ENCODE measurements at regions not wholly inside any gene's neighbourhood (a gene's known extent, or its start where the extent isn't known, plus 50 kb on each side); places are given as distances from the start of the nearest gene placed in this dataset.
A peak's percentile ranks its signal among the peaks of the same experiment; 100 is the strongest.

DNA sequence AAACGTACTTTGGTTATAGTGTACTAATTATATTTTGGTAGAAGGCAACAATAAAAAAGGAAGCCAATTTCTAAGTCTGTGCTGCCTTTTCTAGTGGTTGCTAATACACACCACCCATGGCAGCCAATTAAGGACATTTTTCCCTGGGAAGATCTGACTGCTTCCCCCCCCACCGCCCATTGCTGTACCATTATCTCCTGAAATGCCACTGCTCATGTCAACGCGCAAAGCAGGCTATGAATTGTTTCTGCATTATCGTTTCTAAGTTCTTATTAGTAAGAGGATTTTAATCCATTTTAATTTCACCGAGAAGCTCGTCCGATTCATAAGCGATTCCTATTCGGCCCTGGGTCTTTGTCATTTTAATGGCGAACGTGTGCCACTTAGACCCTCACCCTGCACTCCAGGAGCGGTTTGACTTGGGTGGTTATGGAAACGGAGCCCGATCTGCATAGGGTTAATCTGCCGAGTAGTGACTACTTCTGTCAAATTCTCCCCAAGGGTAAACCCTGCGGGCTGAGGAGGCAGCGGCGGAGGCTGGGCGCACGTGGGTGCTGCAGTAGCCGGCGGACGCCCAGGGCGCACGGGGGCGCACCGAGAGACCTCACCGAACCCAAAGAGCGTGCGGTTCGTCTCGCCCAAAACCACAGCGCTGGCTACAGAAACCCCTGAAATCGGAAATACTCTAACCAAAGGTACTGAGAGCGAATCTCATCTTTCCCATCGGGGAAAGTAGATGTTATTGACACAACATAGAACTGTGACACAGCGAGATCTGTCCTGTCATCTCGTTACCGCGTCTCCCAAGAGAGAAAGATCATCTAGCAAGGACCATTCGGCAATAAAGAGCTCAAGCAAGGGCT, 55.8 kb upstream of the SHC3 start:
- Histone ChIP-seq H3K27ac (no peak overlapping the region), H3K36me3 (no peaks in the 10 kb centered on the region), H3K4me3 (ENCODE audit: low read depth, low read length) (peak overlapping the region; percentile 43), H3K9me3 (ENCODE audit: severe bottlenecking) (no peaks in the 10 kb centered on the region), H3K27me3 (ENCODE audit: insufficient read depth, low read depth, severe bottlenecking) (no peaks in the 10 kb centered on the region)
- peak; percentile 39 for DNase-seq
- TF ChIP-seq, protein P1, sequence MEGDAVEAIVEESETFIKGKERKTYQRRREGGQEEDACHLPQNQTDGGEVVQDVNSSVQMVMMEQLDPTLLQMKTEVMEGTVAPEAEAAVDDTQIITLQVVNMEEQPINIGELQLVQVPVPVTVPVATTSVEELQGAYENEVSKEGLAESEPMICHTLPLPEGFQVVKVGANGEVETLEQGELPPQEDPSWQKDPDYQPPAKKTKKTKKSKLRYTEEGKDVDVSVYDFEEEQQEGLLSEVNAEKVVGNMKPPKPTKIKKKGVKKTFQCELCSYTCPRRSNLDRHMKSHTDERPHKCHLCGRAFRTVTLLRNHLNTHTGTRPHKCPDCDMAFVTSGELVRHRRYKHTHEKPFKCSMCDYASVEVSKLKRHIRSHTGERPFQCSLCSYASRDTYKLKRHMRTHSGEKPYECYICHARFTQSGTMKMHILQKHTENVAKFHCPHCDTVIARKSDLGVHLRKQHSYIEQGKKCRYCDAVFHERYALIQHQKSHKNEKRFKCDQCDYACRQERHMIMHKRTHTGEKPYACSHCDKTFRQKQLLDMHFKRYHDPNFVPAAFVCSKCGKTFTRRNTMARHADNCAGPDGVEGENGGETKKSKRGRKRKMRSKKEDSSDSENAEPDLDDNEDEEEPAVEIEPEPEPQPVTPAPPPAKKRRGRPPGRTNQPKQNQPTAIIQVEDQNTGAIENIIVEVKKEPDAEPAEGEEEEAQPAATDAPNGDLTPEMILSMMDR (IDR thresholded peaks at IDR 0.05; ENCODE audit: low read depth, low read length): peak; percentile 37; the same call in 1 of the 2 replicates

DNA sequence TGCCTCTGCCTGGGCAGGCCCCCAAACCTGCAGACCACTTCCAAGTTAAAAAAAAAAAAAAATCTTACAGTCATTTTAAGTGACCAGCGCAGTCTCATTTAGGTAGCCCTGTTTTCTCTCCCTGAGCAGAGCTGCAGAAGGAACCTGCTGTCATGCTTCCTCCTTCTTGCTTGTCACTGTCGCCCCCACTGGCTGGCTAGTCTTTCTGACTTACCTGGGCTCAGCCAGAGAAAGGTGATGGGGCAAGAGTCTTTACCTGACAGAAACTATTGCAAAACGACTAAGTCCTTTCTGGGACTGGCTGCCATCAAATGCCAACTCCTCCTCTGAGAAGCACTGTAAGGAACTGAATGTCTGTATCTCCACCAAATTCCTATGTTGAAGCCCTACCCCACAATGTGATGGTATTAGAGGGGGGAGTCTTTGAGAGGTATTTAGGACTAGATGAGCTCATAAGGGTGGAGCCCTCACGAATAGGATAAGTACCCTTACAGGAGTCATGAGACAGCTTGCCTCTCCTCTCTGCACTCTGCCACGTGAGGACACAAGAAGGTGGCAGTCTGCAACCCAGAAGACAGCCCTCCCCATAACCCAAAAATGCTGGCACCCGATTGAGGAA, 58.4 kb upstream of the SHC3 start:
- no peak overlapping the region for H3K27ac ChIP-seq
- H3K27me3 ChIP-seq (ENCODE audit: insufficient read depth, low read depth, severe bottlenecking): no peaks in the 10 kb centered on the region
- no peak overlapping the region for H3K4me3 ChIP-seq (ENCODE audit: low read depth, low read length)
- H3K36me3 ChIP-seq: no peaks in the 10 kb centered on the region
- no peak for DNase-seq
- TF ChIP-seq, protein P1 (IDR thresholded peaks at IDR 0.05; ENCODE audit: low read depth, low read length): 0 out of 2 replicates have a peak, but pooled peaks have one; percentile 15
- no peaks in the 10 kb centered on the region for H3K9me3 ChIP-seq (ENCODE audit: severe bottlenecking)

DNA sequence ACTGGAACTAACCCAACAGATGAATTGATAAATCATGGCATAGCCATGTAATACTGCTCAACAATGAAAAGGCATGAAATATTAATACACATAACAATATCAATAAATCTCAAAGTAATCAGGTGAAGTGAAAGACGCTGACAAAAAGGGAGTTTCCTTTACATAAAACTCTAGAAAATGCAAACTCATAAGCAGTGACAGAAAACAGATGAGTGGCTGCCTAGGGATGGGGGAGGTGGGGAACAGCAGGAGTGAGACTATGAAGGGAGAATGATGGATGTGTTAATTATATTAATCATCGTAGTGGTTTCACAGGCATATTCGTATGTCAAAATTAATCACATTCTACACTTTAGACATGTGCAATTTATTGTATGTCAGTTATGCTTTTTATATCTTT, 59.8 kb upstream of the SHC3 start:
- Histone ChIP-seq H3K36me3 (no peaks in the 10 kb centered on the region), H3K27ac (no peak overlapping the region), H3K9me3 (ENCODE audit: severe bottlenecking) (no peaks in the 10 kb centered on the region), H3K27me3 (ENCODE audit: insufficient read depth, low read depth, severe bottlenecking) (no peaks in the 10 kb centered on the region), H3K4me3 (ENCODE audit: low read depth, low read length) (no peak overlapping the region)
- TF ChIP-seq, protein P1 (IDR thresholded peaks at IDR 0.05; ENCODE audit: low read depth, low read length): no peak
- no peak for DNase-seq

GRCh38 chr9:89243296-89244061, 64.9 kb upstream of the SHC3 start:
- H3K4me3 ChIP-seq (ENCODE audit: low read depth, low read length): no peak overlapping the region

GRCh38 chr9:89246840-89247239, 64.2 kb upstream of the CKS2 start:
- Histone ChIP-seq H3K36me3 (no peaks in the 10 kb centered on the region), H3K27me3 (ENCODE audit: insufficient read depth, low read depth, severe bottlenecking) (no peaks in the 10 kb centered on the region), H3K9me3 (ENCODE audit: severe bottlenecking) (no peaks in the 10 kb centered on the region), H3K27ac (no peak overlapping the region), H3K4me3 (ENCODE audit: low read depth, low read length) (no peak overlapping the region)
- no peak for DNase-seq
- TF ChIP-seq, protein P1 (IDR thresholded peaks at IDR 0.05; ENCODE audit: low read depth, low read length): no peak

More at GRCh38 chr9:89243296-89244061, 64.9 kb upstream of the SHC3 start:
- no peak for DNase-seq
- H3K27ac ChIP-seq: no peak overlapping the region
- TF ChIP-seq, protein P1 (IDR thresholded peaks at IDR 0.05; ENCODE audit: low read depth, low read length): no peak
- no peaks in the 10 kb centered on the region for H3K27me3 ChIP-seq (ENCODE audit: insufficient read depth, low read depth, severe bottlenecking)
- no peaks in the 10 kb centered on the region for H3K36me3 ChIP-seq
- H3K9me3 ChIP-seq (ENCODE audit: severe bottlenecking): no peaks in the 10 kb centered on the region

Measured in WERI-Rb-1 (cell line).